Upper lobe of right lung (tissue), 1 donor: ENCODE measurements at regions not wholly inside any gene's neighbourhood (a gene's known extent, or its start where the extent isn't known, plus 50 kb on each side); places are given as distances from the start of the nearest gene placed in this dataset.
A peak's percentile ranks its signal among the peaks of the same experiment; 100 is the strongest.
"Not testable (repeated sequence)": the region's sequence is repeated elsewhere in the genome, so short reads cannot be mapped to it uniquely, and the experiment has no call there.

Source experiments
- ATAC-seq: fragments of 200-7000 bp; cut with Tn5 transposase; one replicate; pipeline ENCODE4 v1.9.1; 2020; ENCODE audit warnings: mild to moderate bottlenecking, moderate library complexity
- DNase-seq: peaks from one replicate; pipeline ENCODE4 v3.0.0-alpha.2; 2020
- H3K27ac ChIP-seq: fragments of 200-600 bp; one replicate; pipeline ENCODE4 v1.8.0; 2022
- H3K27me3 ChIP-seq: fragments of 200-600 bp; one replicate; pipeline ENCODE4 v1.8.0; 2022; ENCODE audit warnings: mild to moderate bottlenecking
- H3K36me3 ChIP-seq: fragments of 200-600 bp; one replicate; pipeline ENCODE4 v1.8.0; 2022
- H3K4me1 ChIP-seq: fragments of 200-600 bp; one replicate; pipeline ENCODE4 v1.8.0; 2022
- H3K4me3 ChIP-seq: fragments of 200-600 bp; one replicate; pipeline ENCODE4 v1.8.0; 2022; ENCODE audit warnings: mild to moderate bottlenecking
- H3K9me3 ChIP-seq: fragments of 200-600 bp; one replicate; pipeline ENCODE4 v1.8.0; 2022
- intact Hi-C: fragments of 100-400 bp; cut with DNase I; formaldehyde crosslinking; loops from one replicate; pipeline ENCODE4 v1.11.0; 2022
- donor health status: DM: no; HTN: yes; CAD: no; lungs with severe emphysema.

GRCh38 chr1:146318715-146319114 is 89.9 kb upstream of the NOTCH2NLA start:
- H3K27ac ChIP-seq, DNase-seq, H3K27me3 ChIP-seq, H3K4me3 ChIP-seq, intact Hi-C loops, H3K4me1 ChIP-seq, H3K36me3 ChIP-seq, H3K9me3 ChIP-seq: not testable (repeated sequence)
- ATAC-seq, result peak; percentile 62

DNA sequence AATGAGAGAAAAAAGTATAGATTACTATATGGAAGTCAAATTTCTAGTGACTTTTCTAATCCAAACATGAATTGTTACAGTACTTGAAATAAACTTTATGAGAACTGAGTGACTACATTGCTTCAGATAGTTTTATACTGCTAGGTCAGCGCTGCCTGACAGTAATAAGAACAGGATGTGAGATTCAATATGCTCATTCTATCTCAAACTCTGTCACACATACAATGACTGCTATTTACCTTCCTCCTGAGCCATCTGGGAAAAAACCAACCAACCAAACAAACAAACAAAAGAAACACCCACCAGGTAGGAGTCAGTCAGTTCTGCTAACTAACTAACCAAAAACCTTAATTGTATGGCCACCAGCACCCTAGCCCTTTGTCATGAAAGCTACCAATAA is 89.0 kb upstream of the NOTCH2NLA start:
- H3K36me3 ChIP-seq, H3K27me3 ChIP-seq, H3K27ac ChIP-seq, H3K4me1 ChIP-seq, H3K4me3 ChIP-seq, intact Hi-C loops, DNase-seq, ATAC-seq, H3K9me3 ChIP-seq: not testable (repeated sequence)

GRCh38 chr1:146314449-146315246 is 85.8 kb upstream of the NOTCH2NLA start:
- DNase-seq, ATAC-seq, H3K36me3 ChIP-seq, H3K27me3 ChIP-seq, intact Hi-C loops, H3K27ac ChIP-seq, H3K4me3 ChIP-seq, H3K4me1 ChIP-seq, H3K9me3 ChIP-seq: not testable (repeated sequence)

DNA sequence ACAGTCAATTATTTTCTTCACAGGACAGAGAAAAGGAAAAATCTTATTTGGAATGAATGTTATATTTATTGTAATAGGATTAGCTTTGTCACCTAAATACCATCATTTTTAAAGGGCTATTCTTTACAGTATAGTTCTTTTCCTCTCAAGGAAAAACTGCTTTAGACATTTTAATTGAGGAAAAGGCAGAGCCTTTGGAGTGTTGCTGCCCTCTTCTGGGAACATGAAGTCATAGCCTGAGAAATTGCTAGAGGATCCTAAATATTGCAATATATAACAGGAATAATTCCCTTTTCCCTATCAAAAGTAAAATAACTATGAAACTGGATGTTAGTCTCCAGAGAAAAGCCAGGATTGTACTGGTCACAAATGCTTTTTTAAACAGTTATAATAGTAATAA is 81.8 kb upstream of the NOTCH2NLA start:
- peak; percentile 60 for ATAC-seq
- H3K4me3 ChIP-seq, DNase-seq, H3K27ac ChIP-seq, H3K27me3 ChIP-seq, intact Hi-C loops, H3K9me3 ChIP-seq, H3K36me3 ChIP-seq, H3K4me1 ChIP-seq: not testable (repeated sequence)

- H3K4me1 ChIP-seq, intact Hi-C loops, H3K36me3 ChIP-seq, DNase-seq, H3K4me3 ChIP-seq, H3K27ac ChIP-seq, H3K9me3 ChIP-seq, H3K27me3 ChIP-seq: not testable (repeated sequence)
- ATAC-seq, result peak; percentile 85
Observed at GRCh38 chr1:146309427-146309826, 80.6 kb upstream of the NOTCH2NLA start.

GRCh38 chr1:146308892-146309291 is 80.1 kb upstream of the NOTCH2NLA start:
- intact Hi-C loops, H3K27ac ChIP-seq, H3K9me3 ChIP-seq, H3K4me3 ChIP-seq, H3K36me3 ChIP-seq, H3K27me3 ChIP-seq, DNase-seq, H3K4me1 ChIP-seq, ATAC-seq: not testable (repeated sequence)

DNA sequence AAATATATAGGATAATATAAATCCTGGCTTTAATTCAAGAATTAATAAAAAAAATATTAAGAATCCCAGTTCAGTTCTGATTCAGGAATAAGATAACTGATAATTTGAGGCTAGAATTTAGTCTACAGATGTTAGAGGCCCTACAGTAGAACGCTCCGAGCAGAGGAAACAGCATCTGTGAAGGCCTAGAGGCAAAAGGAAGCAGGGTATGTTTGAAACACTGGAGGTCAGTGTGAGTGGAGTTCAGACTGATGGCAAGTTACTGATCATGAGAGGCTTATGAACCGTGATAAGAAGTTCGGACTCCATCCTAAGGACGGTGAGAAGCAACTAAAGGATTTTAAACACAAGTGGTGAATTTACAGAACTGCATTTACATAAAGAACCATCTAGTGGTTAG is 79.3 kb upstream of the NOTCH2NLA start:
- H3K27me3 ChIP-seq, H3K27ac ChIP-seq, H3K4me1 ChIP-seq, H3K36me3 ChIP-seq, intact Hi-C loops, H3K9me3 ChIP-seq, DNase-seq, H3K4me3 ChIP-seq: not testable (repeated sequence)
- peak; percentile 67 for ATAC-seq

DNA sequence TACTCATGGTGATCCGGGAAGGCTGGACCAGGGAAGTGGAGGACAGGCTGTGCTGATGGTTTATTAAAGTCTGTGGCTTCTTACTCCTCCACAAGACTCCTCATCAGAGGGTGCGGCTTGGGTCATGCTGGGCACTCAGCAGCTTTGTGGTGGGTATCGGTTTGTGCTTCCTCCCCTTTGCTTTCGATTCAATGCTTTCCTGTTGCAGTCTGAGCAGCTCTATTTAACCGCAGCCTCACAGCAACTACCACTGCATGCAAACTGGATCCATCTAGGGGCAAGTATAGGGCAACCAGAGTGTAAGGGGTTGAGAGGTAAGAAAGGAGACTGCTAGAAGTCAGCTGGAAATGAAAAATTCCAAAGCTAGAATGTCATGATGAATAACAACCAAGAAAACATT is 78.8 kb upstream of the NOTCH2NLA start:
- H3K27me3 ChIP-seq, H3K4me1 ChIP-seq, H3K36me3 ChIP-seq, H3K9me3 ChIP-seq, DNase-seq, H3K4me3 ChIP-seq, intact Hi-C loops, H3K27ac ChIP-seq: not testable (repeated sequence)
- peak; percentile 88 for ATAC-seq

DNA sequence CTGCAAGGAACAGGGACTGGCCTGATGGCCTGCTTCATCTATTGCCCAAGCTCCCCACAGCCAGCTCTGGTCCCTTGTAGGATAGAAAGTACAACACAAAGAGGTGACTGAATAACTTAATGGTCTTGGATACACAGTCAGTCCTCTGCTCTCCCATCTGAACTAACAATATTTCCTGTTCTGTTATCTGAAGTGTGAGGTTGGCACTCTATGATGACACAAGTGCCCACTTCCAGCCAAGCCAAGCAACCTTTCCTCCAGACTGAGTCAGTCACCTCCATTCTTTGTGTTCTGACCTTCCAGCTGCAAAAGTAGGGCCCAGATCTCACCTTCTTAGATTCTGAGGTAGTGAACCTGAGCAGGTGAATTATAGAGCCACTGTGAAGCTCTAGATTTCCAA is 77.8 kb upstream of the NOTCH2NLA start:
- H3K4me1 ChIP-seq, H3K27me3 ChIP-seq, H3K36me3 ChIP-seq, DNase-seq, H3K4me3 ChIP-seq, H3K9me3 ChIP-seq, H3K27ac ChIP-seq, intact Hi-C loops: not testable (repeated sequence)
- ATAC-seq, result peak; percentile 34

GRCh38 chr1:146305442-146305841 is 76.6 kb upstream of the NOTCH2NLA start:
- H3K36me3 ChIP-seq, intact Hi-C loops, DNase-seq, H3K9me3 ChIP-seq, H3K4me3 ChIP-seq, H3K27me3 ChIP-seq, H3K27ac ChIP-seq, H3K4me1 ChIP-seq, ATAC-seq: not testable (repeated sequence)

GRCh38 chr1:146298575-146298897 is 69.7 kb upstream of the NOTCH2NLA start:
- peak; percentile 96 for ATAC-seq
- H3K36me3 ChIP-seq, intact Hi-C loops, H3K4me1 ChIP-seq, H3K27me3 ChIP-seq, DNase-seq, H3K4me3 ChIP-seq, H3K27ac ChIP-seq, H3K9me3 ChIP-seq: not testable (repeated sequence)

GRCh38 chr1:146297781-146298574 is 69.2 kb upstream of the NOTCH2NLA start:
- H3K9me3 ChIP-seq, H3K27me3 ChIP-seq, H3K4me1 ChIP-seq, intact Hi-C loops, H3K36me3 ChIP-seq, DNase-seq, H3K27ac ChIP-seq, H3K4me3 ChIP-seq: not testable (repeated sequence)
- peak; percentile 84 for ATAC-seq

DNA sequence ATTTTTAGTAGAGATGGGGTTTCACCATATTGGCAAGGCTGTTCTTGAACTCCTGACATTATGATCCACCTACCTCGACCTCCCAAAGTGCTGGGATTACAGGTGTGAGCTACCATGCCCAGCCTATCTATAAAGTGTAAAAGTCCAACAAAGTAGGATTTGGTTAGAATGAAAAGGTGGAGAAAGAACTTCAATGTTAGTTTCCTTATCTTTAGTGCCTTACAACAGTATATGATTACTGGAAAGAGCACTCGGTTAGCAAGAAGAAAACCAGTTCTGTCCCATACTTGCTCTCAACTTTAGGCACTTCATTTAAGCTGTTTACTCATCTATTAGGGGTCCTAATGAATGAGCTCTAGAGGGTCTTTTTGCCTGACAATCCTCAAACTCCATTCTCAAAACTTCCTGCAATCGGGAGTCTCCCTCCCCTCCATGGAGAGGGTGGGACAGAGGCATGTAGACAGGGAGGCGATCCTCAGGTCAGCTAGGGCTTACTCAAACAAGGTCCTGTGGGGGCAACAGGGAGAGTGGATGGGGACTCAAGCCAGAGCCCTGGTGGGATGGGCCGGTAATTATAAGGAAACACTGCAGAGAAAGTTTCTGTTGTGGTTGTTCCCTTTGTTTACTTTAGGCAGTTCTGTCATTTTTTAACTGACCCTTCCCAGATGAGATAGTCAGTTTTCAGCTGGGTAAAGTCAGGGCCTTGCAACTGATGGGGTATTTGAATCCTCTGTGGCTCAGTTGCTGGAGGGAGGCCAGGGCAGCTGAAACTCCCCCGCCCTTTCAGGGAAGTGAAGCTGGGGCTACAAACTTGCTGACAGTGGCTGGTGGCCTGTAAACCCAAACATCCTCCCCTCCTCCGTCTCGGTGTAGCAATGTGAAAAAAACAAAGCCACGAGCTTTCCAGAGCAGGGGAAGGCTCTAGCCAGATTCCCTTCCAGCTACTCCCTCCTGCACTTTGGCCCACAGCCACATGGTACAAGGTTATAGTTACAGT is 64.4 kb upstream of the NOTCH2NLA start:
- DNase-seq, H3K27ac ChIP-seq, H3K9me3 ChIP-seq, H3K4me1 ChIP-seq, intact Hi-C loops, H3K36me3 ChIP-seq, H3K4me3 ChIP-seq, H3K27me3 ChIP-seq: not testable (repeated sequence)
- peak; percentile 72 for ATAC-seq

DNA sequence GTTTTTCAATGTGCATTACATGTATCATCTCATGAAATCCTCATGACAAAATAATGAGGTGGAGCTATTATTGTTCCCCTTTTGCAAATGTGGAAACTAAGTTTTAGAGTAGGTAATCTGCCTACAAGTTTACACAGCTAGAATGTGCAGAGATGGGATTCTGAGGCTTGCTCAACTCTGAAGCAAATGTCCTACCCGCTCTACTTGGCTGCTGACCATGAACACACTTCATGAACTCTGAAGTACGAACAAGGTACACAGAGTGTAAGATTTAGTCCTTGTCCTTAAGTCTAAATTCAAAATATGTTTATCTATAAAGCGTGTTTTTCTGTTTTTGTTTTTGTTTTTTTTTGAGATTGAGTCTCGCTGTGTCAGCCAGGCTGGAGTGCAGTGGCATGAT is 63.6 kb upstream of the NOTCH2NLA start:
- H3K27me3 ChIP-seq, H3K4me3 ChIP-seq, H3K9me3 ChIP-seq, H3K27ac ChIP-seq, H3K4me1 ChIP-seq, DNase-seq, intact Hi-C loops, H3K36me3 ChIP-seq: not testable (repeated sequence)
- ATAC-seq, result peak; percentile 81
